Endometrial microvascular endothelial cells (primary cell): ENCODE measurements at regions not wholly inside any gene's neighbourhood (a gene's known extent, or its start where the extent isn't known, plus 50 kb on each side); places are given as distances from the start of the nearest gene placed in this dataset.

ENCODE experiments used
- in situ Hi-C: cut with HindIII; loops from 2 replicates; pipeline ENCODE4 v1.10.0; 2017; ENCODE audit warnings: low sequenced_read_pairs, low pct_unique_long_range_greater_than_20kb; ENCODE audit errors: inconsistent ontology term

- in situ Hi-C loops, result no loop called here
Measured at GRCh38 chr15:62803856-62804400, 238.6 kb upstream of the TPM1 start.

GRCh38 chr15:62805502-62805901, 237.0 kb upstream of the TPM1 start:
- in situ Hi-C loops, result no loop called here

DNA sequence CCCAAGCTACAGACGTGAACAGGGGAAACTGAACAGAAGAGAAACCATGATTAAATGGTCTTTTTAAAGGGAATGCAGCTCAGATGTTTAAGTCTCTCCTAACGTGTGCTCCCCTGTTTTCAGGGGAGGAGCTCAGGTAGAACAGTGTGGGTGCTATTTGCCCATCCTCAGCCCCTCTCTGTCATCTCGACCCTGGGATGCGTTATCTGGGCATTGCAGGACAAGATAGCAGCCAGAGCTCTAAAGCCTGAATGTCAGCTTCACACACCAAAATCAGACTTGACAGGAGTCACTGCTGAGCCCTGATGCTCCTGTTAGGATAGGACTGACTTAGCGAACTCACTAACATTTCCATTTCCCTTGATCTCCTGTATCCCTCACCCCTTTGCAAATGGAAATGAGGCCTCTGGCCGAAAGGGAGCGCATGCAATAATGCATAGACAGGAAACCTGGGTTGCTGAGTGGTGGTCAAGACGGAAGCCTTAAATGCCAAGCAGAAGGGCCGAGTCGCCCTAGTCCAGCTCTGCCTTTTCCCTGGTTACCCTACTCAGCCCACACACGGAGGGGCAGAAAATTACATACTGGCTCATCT, 234.9 kb upstream of the TPM1 start:
- in situ Hi-C loops, result no loop called here

DNA sequence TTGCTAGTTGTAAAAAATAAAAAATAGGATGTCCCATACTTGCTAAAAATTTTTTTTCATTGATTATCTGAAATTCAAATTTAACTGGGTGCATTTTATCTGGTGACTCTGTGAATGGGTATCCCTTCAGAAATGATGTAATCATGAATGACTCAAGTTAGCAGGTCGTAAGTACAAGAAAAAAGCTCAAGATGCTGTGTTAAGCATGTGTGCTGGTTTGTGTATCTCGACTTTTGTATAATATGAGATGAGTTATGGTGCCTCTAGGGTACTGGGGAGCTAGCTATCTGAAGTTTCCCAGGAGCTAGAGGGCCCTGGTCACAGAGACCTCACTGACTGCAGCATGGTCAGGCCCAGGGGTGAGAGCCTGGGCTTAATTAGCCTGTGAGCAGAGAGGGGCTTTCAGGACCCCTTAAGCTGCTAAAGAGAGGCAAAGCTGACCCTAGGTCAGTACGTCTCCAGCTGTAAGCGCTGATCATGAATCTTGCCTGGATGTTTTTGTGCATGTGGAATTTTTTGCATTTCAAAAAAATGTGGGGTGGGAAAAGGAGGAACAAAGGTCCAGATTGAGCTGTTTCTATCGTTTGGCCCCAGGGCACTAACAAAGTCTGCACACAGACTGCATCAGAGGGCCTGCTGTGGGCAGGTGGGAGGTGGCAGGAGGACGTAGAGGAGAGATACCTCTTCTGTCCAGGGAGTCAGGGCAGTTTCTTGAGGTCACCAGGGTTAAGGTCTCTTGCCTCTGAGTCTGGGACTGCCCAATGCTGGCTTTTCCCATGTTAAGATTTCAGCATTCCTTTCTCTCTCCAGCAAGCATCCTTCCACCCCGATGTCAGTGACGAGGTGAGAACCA, 233.2 kb upstream of the TPM1 start:
- in situ Hi-C loops, result no loop called here

GRCh38 chr15:62809968-62810260, 232.6 kb upstream of the TPM1 start:
- in situ Hi-C loops, result no loop called here

DNA sequence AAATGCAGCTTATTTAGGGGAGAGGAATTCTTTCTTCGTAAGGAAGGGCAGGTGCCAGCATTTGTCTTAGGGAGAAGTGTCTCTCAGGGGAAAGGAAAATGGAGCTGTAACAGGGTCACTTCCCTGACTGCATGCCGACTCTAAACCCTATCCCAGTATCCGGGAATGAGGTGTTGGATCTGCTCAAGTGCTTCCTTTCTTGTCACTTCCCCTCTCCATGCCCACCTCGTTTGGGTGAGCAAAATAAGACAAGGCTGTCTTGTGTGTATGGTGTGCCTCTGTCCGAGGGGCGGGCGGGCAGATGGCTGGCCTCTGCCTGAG, 230.1 kb upstream of the TPM1 start:
- in situ Hi-C loops, result no loop called here

- in situ Hi-C loops, result no loop called here
Measured at GRCh38 chr15:62816342-62817069, 226.0 kb upstream of the TPM1 start.

- in situ Hi-C loops, result no loop called here
Measured at GRCh38 chr15:62818691-62819090, 223.9 kb upstream of the TPM1 start.

- in situ Hi-C loops, result no loop called here
Measured at GRCh38 chr15:62821384-62822131, 221.0 kb upstream of the TPM1 start.

DNA sequence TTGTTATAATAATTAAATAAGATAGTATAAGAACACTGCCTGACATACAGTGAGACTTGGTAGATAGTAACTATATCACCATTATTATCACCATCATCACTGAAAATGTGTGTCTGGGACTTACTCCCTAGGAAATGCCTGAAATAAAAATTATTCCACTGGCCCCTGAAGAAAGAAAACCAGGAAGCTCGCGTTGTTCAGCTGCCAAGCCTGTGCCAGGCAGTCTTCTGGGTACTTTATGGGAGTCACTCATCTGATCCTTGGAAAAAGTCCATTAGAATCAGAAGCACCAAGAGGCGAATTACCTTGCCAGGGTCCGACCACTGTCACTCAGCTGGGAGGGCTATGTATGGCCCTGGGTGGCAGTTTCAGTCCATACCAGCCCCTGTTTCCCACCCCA, 220.3 kb upstream of the TPM1 start:
- in situ Hi-C loops, result no loop called here

DNA sequence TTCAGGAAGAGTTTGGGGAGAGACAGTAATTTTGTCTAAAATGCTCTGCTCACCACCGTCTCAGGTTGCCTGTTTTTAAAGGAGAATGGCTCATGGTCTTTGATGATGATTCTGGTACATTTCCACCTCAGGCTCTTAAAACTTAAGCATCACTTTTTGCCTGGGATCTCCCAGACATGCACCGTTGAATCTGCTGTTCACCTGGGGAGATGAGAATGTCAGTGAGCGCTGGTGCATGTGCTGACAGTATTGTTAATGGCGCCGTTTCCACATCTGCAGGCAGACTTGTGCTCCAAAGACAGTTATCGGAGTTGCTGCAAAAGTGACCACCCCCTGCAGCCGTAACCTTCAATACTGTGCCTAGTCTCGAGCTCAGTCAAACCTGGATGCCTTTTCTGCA, 219.0 kb upstream of the TPM1 start:
- in situ Hi-C loops, result no loop called here

- in situ Hi-C loops, result no loop called here
Measured at GRCh38 chr15:62824111-62825015, 218.2 kb upstream of the TPM1 start.

DNA sequence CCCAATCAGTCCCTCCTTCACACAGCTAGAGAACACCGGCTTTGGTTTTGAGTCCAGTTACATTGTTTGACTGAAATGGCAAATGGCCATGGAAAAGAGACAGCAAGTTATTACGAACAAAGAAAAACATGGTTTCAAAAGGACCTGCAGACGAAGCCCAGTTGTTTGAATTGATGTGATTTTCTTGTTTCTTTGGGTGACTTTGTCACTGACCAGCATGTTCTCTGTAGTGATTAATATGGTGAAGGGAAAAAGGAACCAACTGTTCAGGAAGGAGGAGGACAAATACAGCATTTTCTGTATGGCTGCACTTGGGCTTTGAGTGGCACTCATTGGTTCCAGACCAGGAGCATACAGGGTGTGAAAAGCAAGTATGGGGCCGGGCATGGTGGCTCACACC, 217.4 kb upstream of the TPM1 start:
- in situ Hi-C loops, result no loop called here

DNA sequence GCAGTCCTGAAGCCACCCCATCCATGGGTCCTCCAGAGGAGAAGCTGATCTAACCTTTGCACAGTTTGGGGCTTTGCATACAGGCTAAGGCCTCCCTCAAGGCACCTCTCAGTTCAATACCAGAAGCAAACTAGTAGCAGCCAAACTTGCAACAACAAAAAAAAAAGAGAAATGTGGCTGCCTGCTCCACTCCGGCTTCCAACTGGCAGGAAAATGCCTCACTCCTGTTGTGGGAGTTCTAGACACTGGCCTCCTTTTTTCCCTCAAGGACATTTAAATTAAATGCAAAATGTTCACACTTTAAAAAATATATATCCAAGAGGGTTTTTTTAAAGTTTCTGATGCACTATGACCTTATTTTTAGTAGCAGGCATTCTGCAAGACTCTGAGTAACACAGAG, 216.0 kb upstream of the TPM1 start:
- in situ Hi-C loops, result no loop called here

- in situ Hi-C loops, result no loop called here
Measured at GRCh38 chr15:62828364-62828763, 214.2 kb upstream of the TPM1 start.

DNA sequence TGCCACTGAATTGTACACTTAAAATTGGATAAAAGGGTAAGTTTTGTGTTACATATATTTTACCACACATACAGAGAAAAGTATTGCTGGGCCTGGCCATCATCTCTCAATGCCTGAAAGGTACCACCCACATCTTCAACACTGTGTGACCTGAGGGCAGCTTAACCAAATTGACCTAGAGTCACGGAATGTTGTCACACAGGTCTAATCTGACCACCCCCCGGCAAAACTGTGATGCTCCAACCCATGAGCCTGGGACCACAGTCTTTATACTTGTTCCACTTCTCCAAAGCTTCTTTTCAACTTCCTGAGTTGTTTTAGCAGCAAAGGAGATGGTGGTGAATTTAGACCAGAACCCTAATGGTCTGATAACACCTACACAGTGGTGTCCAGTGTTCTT, 210.3 kb upstream of the TPM1 start:
- in situ Hi-C loops, result no loop called here

GRCh38 chr15:62833646-62834045, 208.9 kb upstream of the TPM1 start:
- in situ Hi-C loops, result no loop called here

DNA sequence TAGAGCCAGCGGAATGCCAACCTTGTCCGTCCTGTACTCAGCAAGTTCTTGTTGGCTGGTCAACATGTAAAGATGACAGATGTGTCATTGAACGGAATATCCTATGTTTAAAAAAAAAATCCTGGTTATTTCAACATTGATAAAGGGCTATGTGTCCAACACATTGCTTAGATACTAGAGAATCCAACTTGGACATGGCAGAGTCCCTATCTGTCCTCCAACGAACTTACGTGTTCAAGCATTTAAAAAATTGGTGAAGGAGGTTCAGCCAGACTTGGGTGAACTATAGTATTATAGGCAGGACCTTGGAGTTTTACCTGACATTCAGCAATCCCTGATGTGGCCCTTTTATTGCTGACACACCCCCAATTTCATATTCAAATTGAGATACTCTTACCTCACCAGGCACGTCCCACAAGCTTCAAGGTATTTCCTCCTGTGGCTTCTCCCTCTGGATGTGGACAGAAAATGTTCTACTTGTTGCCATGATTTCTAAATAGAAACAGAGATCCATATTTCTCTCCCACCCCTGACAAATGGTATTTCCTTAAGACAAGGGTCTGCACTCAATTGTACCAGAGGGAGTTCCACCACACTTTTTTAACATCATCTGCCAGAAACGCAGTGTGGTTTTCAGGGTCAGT, 207.7 kb upstream of the TPM1 start:
- in situ Hi-C loops, result no loop called here
